ENCODE measurements at regions not wholly inside any gene's neighbourhood (a gene's known extent, or its start where the extent isn't known, plus 50 kb on each side); places are given as distances from the start of the nearest gene placed in this dataset.

DNA sequence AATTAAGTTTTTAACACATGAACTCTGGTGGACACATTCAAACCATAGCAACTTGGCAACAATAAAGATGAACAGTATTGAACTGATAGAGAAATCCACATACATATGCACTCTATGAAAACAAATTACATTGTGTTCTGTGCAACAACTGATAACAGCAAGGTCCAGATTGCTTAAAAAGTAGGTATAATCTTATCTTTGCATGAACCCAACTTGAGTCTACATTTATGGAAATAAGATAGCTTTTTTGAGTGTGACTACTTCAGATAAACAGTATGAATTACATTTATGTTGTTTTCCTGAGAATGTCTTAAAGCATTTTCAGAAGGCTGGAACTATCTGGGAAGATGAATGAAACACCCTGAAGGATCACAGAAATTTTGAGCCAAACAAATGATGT lies 212.6 kb upstream of the GK2 start:
- H3K4me3 ChIP-seq (ENCODE audit: low read depth, low read length), result no peak overlapping the region
- TF ChIP-seq, protein P1, sequence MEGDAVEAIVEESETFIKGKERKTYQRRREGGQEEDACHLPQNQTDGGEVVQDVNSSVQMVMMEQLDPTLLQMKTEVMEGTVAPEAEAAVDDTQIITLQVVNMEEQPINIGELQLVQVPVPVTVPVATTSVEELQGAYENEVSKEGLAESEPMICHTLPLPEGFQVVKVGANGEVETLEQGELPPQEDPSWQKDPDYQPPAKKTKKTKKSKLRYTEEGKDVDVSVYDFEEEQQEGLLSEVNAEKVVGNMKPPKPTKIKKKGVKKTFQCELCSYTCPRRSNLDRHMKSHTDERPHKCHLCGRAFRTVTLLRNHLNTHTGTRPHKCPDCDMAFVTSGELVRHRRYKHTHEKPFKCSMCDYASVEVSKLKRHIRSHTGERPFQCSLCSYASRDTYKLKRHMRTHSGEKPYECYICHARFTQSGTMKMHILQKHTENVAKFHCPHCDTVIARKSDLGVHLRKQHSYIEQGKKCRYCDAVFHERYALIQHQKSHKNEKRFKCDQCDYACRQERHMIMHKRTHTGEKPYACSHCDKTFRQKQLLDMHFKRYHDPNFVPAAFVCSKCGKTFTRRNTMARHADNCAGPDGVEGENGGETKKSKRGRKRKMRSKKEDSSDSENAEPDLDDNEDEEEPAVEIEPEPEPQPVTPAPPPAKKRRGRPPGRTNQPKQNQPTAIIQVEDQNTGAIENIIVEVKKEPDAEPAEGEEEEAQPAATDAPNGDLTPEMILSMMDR (IDR thresholded peaks at IDR 0.05; ENCODE audit: low read depth, low read length), result no peak

DNA sequence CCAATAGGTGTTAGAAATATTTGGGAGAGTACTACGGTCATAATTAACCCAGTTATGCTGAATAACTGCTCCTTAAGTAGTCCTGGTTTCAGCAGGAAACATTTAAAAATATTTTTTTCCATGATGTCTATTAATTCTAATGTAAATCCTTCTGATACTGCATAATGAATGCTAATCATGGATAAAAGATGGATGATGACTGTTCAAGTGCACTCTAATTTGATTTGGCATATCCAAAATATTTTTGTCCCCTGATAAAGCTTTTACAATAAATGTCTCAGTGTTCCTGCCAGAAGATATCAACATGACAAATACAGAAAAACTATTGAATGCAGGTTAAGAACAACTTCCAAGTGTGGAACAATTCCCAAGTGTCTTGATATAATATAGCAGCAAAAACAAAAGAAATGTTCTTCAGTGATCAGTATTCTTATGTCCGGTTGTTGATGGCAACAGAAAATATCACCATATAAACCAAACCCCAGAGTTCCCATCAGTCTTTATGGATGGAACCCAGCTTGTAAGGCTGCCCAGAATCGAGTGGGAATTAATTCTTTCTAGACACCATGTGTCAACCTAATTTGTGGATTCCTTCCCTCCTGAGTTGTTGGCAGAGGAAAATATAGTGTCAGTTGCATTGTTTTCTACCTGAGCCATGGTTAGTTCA lies 205.4 kb upstream of the GK2 start:
- TF ChIP-seq, protein P1 (IDR thresholded peaks at IDR 0.05; ENCODE audit: low read depth, low read length), result no peak
- H3K4me3 ChIP-seq (ENCODE audit: low read depth, low read length), result no peak overlapping the region

DNA sequence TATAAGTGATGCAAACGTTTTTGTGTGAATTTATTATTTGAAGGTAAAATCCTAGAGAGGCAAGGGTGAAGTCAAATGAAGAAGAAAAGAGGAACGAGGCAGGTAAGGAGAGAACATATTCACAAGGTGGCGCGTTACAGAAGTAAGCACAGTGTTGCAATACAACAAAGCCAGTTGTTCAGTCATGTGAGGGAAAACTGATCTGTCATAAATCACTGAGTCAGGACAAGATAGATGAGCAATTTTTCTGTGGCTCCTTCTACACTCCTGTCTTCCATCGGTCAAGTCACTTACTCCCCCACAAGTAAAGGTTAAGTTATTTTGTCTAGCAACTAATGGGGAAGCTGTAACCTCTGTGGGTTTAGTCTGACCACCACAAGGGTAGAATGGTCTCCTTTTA lies 203.0 kb upstream of the GK2 start:
- TF ChIP-seq, protein P1 (IDR thresholded peaks at IDR 0.05; ENCODE audit: low read depth, low read length), result no peak

DNA sequence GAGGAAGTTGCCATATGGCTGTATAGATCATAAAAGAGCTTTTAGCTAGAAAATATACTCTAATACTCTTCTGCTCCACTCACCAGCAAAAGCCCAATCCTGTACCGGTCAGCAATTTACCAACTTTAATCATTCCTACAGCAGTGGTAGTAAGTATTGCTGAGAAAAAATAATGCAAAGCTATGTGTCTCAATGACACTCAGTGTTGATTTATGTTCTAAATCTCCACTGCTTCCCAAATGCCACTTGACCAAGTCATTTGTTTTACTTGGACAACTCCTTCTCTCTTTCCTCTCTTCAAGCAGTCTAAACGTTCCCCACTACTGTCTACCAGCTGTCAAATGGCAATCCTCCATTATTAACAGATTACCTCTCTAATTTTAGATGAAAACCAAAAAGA lies 201.8 kb upstream of the GK2 start:
- TF ChIP-seq, protein P1 (IDR thresholded peaks at IDR 0.05; ENCODE audit: low read depth, low read length), result no peak
- H3K4me3 ChIP-seq (ENCODE audit: low read depth, low read length), result no peak overlapping the region

More for the DNA sequence above, 203.0 kb upstream of the GK2 start:
- no peak overlapping the region for H3K4me3 ChIP-seq (ENCODE audit: low read depth, low read length)

DNA sequence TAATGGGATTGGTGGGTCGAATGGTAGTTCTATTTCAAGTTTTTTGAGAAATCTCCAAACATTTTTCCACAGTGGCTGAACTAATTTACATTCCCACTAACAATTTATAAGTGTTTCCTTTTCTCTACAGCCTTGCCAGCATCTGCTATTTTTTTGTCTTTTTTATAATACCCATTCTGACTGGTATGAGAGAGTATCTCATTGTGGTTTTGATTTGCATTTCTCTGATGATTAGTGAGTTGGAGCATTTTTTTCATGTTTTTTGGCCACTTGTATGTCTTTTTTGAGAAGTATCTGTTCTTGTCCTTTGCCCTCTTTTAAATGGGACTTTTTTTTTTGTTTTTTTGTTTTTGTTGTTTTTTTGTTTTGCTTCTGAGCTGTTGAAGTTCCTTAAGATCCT lies 200.0 kb upstream of the GK2 start:
- H3K4me3 ChIP-seq (ENCODE audit: low read depth, low read length), result no peak overlapping the region
- TF ChIP-seq, protein P1 (IDR thresholded peaks at IDR 0.05; ENCODE audit: low read depth, low read length), result no peak

DNA sequence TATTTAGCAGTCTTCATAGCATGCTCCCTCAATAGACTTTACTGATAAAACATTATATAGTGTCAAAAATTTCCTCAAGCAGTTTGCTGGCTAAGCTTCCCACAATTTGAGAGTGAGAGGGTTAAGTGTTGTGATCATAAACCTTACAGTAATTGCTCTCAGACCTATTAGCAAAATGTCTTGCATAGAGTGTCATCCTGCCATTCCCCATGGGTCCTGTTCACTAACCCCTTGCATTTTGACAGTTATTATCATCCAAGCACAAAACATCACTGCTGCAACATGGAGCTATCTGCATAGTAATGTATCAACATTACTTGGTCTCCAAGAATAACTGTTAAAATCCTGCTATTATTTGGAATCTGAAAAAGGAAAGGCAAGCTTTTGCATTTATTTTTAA lies 196.1 kb upstream of the GK2 start:
- TF ChIP-seq, protein P1 (IDR thresholded peaks at IDR 0.05; ENCODE audit: low read depth, low read length), result no peak
- no peak overlapping the region for H3K4me3 ChIP-seq (ENCODE audit: low read depth, low read length)

DNA sequence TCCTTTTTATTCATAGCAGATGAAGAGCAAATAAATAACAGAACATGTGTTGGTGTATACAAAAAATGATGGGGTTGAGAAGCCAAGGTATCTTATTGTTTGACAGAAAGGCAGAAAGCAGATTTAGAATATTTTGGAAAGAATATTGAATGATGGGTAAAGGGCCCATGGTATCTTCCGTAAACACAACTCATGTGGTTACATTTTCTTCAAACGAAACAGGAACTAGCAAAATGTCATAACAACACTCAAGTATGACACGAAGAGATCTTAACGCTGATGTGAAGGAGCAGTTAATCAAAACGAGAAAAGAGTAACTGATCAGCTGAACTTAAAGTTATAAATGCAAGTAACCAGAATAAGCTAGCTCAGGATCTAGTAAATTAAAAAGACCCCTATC lies 195.7 kb upstream of the GK2 start:
- no peak overlapping the region for H3K4me3 ChIP-seq (ENCODE audit: low read depth, low read length)
- TF ChIP-seq, protein P1 (IDR thresholded peaks at IDR 0.05; ENCODE audit: low read depth, low read length), result no peak
